ENCODE measurements at regions not wholly inside any gene's neighbourhood (a gene's known extent, or its start where the extent isn't known, plus 50 kb on each side); places are given as distances from the start of the nearest gene placed in this dataset.
"Not testable (repeated sequence)": the region's sequence is repeated elsewhere in the genome, so short reads cannot be mapped to it uniquely, and the experiment has no call there.

GRCh38 chr2:21782866-21783265 lies 659.1 kb downstream of the TDRD15 start:
- H3K9me3 Mint-ChIP-seq = no peaks in the 10 kb centered on the region
- DNase-seq (ENCODE audit: low spot score) = no peak
- CTCF ChIA-PET = no interaction called here

GRCh38 chr2:21787941-21788340 lies 664.2 kb downstream of the TDRD15 start:
- Mint-ChIP-seq H3K4me1 (peaks cover under 1% of the 10 kb centered on the region; the same call in 1 of the 2 replicates), H3K9me3 (no peaks in the 10 kb centered on the region), H3K27ac (no peak overlapping the region), H3K36me3 (no peaks in the 10 kb centered on the region), H3K4me3 (no peak overlapping the region), H3K27me3 (ENCODE audit: low read depth) (no peaks in the 10 kb centered on the region)
- no peak for ATAC-seq
- CTCF ChIA-PET = no interaction called here
- POLR2A ChIA-PET = no interaction called here
- DNase-seq (ENCODE audit: low spot score) = no peak
- TF ChIP-seq PREB (CRISPR knock-in tag; IDR thresholded peaks at IDR 0.05; ENCODE audit: borderline replicate concordance) (no peak), JAZF1 (CRISPR knock-in tag; IDR thresholded peaks at IDR 0.05) (no peak)

More at GRCh38 chr2:21782866-21783265, 659.1 kb downstream of the TDRD15 start:
- H3K36me3 Mint-ChIP-seq = no peaks in the 10 kb centered on the region
- no peak for ATAC-seq
- H3K4me1 Mint-ChIP-seq = peaks cover 7% of the 10 kb centered on the region
- no peak overlapping the region for H3K27ac Mint-ChIP-seq
- H3K27me3 Mint-ChIP-seq (ENCODE audit: low read depth) = no peaks in the 10 kb centered on the region
- POLR2A ChIA-PET = no interaction called here
- TF ChIP-seq USF1 (CRISPR knock-in tag; IDR thresholded peaks at IDR 0.05) (no peak), GRHL2 (CRISPR knock-in tag; IDR thresholded peaks at IDR 0.05; ENCODE audit: insufficient replicate concordance, severe bottlenecking) (no peak), CREB1 (CRISPR knock-in tag; IDR thresholded peaks at IDR 0.05) (no peak), ZNF396 (CRISPR knock-in tag; IDR thresholded peaks at IDR 0.05; ENCODE audit: borderline replicate concordance) (no peak), MYBL2 (CRISPR knock-in tag; IDR thresholded peaks at IDR 0.05) (no peak), JUN (CRISPR knock-in tag; IDR thresholded peaks at IDR 0.05) (no peak), TEAD1 (CRISPR knock-in tag; IDR thresholded peaks at IDR 0.05) (no peak), FOXJ3 (CRISPR knock-in tag; IDR thresholded peaks at IDR 0.05; ENCODE audit: borderline replicate concordance) (no peak)
- TF ChIP-seq, protein P1, sequence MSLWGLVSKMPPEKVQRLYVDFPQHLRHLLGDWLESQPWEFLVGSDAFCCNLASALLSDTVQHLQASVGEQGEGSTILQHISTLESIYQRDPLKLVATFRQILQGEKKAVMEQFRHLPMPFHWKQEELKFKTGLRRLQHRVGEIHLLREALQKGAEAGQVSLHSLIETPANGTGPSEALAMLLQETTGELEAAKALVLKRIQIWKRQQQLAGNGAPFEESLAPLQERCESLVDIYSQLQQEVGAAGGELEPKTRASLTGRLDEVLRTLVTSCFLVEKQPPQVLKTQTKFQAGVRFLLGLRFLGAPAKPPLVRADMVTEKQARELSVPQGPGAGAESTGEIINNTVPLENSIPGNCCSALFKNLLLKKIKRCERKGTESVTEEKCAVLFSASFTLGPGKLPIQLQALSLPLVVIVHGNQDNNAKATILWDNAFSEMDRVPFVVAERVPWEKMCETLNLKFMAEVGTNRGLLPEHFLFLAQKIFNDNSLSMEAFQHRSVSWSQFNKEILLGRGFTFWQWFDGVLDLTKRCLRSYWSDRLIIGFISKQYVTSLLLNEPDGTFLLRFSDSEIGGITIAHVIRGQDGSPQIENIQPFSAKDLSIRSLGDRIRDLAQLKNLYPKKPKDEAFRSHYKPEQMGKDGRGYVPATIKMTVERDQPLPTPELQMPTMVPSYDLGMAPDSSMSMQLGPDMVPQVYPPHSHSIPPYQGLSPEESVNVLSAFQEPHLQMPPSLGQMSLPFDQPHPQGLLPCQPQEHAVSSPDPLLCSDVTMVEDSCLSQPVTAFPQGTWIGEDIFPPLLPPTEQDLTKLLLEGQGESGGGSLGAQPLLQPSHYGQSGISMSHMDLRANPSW (CRISPR knock-in tag; conservative IDR thresholded peaks at IDR 0.05; ENCODE audit: low read depth) = no peak
- TF ChIP-seq, protein P2, sequence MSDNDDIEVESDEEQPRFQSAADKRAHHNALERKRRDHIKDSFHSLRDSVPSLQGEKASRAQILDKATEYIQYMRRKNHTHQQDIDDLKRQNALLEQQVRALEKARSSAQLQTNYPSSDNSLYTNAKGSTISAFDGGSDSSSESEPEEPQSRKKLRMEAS (CRISPR knock-in tag; IDR thresholded peaks at IDR 0.05) = no peak
- no peak overlapping the region for H3K4me3 Mint-ChIP-seq

- POLR2A ChIA-PET; H3K4me1 Mint-ChIP-seq; ATAC-seq; CTCF ChIA-PET; DNase-seq (ENCODE audit: low spot score); H3K4me3 Mint-ChIP-seq; H3K36me3 Mint-ChIP-seq; H3K27me3 Mint-ChIP-seq (ENCODE audit: low read depth); H3K27ac Mint-ChIP-seq; H3K9me3 Mint-ChIP-seq: not testable (repeated sequence)
Measured at GRCh38 chr2:21790311-21790710, 666.5 kb downstream of the TDRD15 start.

- POLR2A ChIA-PET = no interaction called here
- no peaks in the 10 kb centered on the region for H3K4me1 Mint-ChIP-seq
- H3K9me3 Mint-ChIP-seq = no peaks in the 10 kb centered on the region
- ATAC-seq (no peak), DNase-seq (ENCODE audit: low spot score) (no peak)
- CTCF ChIA-PET = interaction anchor here (0.7 kb wide), 1 partner anchor 429 kb away, joined by 3 read pairs; no protein-coding TSS in a partner anchor
- H3K4me3 Mint-ChIP-seq = no peak overlapping the region
- H3K27me3 Mint-ChIP-seq (ENCODE audit: low read depth) = no peaks in the 10 kb centered on the region
- no peaks in the 10 kb centered on the region for H3K36me3 Mint-ChIP-seq
- no peak overlapping the region for H3K27ac Mint-ChIP-seq
- TF ChIP-seq, protein P3, sequence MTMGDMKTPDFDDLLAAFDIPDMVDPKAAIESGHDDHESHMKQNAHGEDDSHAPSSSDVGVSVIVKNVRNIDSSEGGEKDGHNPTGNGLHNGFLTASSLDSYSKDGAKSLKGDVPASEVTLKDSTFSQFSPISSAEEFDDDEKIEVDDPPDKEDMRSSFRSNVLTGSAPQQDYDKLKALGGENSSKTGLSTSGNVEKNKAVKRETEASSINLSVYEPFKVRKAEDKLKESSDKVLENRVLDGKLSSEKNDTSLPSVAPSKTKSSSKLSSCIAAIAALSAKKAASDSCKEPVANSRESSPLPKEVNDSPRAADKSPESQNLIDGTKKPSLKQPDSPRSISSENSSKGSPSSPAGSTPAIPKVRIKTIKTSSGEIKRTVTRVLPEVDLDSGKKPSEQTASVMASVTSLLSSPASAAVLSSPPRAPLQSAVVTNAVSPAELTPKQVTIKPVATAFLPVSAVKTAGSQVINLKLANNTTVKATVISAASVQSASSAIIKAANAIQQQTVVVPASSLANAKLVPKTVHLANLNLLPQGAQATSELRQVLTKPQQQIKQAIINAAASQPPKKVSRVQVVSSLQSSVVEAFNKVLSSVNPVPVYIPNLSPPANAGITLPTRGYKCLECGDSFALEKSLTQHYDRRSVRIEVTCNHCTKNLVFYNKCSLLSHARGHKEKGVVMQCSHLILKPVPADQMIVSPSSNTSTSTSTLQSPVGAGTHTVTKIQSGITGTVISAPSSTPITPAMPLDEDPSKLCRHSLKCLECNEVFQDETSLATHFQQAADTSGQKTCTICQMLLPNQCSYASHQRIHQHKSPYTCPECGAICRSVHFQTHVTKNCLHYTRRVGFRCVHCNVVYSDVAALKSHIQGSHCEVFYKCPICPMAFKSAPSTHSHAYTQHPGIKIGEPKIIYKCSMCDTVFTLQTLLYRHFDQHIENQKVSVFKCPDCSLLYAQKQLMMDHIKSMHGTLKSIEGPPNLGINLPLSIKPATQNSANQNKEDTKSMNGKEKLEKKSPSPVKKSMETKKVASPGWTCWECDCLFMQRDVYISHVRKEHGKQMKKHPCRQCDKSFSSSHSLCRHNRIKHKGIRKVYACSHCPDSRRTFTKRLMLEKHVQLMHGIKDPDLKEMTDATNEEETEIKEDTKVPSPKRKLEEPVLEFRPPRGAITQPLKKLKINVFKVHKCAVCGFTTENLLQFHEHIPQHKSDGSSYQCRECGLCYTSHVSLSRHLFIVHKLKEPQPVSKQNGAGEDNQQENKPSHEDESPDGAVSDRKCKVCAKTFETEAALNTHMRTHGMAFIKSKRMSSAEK (CRISPR knock-in tag; IDR thresholded peaks at IDR 0.05; ENCODE audit: borderline replicate concordance) = no peak
- TF ChIP-seq, protein P4, sequence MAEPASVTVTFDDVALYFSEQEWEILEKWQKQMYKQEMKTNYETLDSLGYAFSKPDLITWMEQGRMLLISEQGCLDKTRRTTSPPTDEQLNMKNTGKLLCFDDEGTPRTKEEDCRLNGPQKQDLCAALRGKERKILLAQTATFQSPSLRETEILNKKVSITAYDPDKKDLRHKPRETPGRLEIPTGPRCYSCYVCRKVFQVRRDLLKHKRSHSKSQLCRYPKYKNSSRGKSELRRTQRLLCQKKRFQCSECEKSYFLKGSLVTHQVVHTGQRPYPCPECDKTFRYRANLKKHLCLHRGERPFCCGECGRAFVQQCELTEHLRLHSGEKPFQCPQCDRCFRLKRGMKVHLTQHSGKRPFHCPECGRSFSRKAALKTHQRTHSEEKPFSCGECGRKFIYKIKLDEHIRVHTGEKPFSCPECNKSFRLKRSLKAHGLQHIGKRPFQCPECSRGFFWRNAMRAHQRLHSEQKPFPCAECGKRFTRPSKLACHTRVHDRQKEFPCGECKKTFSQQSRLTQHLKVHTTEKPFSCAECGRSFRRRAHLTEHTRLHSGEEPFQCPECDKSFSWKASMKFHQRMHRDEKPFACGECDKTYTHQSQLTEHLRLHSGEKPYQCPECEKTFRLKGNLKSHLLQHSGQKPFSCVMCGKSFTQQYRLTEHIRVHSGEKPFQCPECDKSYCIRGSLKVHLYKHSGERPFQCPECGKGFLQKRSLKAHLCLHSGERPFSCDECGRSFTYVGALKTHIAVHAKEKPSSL (CRISPR knock-in tag; conservative IDR thresholded peaks at IDR 0.05) = no peak
- no peak for TF ChIP-seq RORB (CRISPR knock-in tag; IDR thresholded peaks at IDR 0.05)
- no peak for TF ChIP-seq HMGA2 (CRISPR knock-in tag; IDR thresholded peaks at IDR 0.05)
- TF ChIP-seq FOXK1 (CRISPR knock-in tag; IDR thresholded peaks at IDR 0.05) = no peak
- TF ChIP-seq ZNF317 (CRISPR knock-in tag; IDR thresholded peaks at IDR 0.05; ENCODE audit: borderline replicate concordance, low read depth) = no peak
- no peak for TF ChIP-seq ZNF416 (CRISPR knock-in tag; IDR thresholded peaks at IDR 0.05)
Measured at GRCh38 chr2:21792571-21792970, 668.8 kb downstream of the TDRD15 start.

Data from WTC11 (cell line).